Gastroesophageal sphincter (tissue), 3 donors: ENCODE measurements at regions not wholly inside any gene's neighbourhood (a gene's known extent, or its start where the extent isn't known, plus 50 kb on each side); places are given as distances from the start of the nearest gene placed in this dataset.

Experiments
- CTCF ChIP-seq, 4 experiments: fragments of 200-600 bp in 2 of 4; fragments of 450-650 bp in 2 of 4; sonication (generic) in 1 of 4; IDR thresholded peaks; one replicate each; pipeline ENCODE4 v1.5.1; 2017 to 2019; ENCODE audit warnings: antibody characterized with exemption in 4 of 4, mild to moderate bottlenecking in 2 of 4, moderate library complexity in 2 of 4
- EP300 ChIP-seq: sonication (generic); formaldehyde crosslinking; IDR thresholded peaks from one replicate; pipeline ENCODE4 v1.6.1; 2017; ENCODE audit warnings: antibody characterized with exemption, mild to moderate bottlenecking
- POLR2A ChIP-seq, 2 donors: fragments of 450-650 bp; IDR thresholded peaks; one replicate each; pipeline ENCODE4 v1.6.1; 2017; ENCODE audit warnings: antibody characterized with exemption in 2 of 2, mild to moderate bottlenecking in 2 of 2, moderate library complexity in 1 of 2
- POLR2AphosphoS5 ChIP-seq: sonication (generic); formaldehyde crosslinking; IDR thresholded peaks from one replicate; pipeline ENCODE4 v1.6.1; 2017; ENCODE audit warnings: antibody characterized with exemption

- TF ChIP-seq CTCF (IDR thresholded peaks at IDR 0.05): no peak
- no peak for TF ChIP-seq EP300
- TF ChIP-seq POLR2A (IDR thresholded peaks at IDR 0.05): no peak
- no peak for TF ChIP-seq POLR2AphosphoS5
Measured at GRCh38 chr4:34280131-34280530, 1964.2 kb downstream of the ARAP2 start.
